ENCODE measurements at regions not wholly inside any gene's neighbourhood (a gene's known extent, or its start where the extent isn't known, plus 50 kb on each side); places are given as distances from the start of the nearest gene placed in this dataset.

DNA sequence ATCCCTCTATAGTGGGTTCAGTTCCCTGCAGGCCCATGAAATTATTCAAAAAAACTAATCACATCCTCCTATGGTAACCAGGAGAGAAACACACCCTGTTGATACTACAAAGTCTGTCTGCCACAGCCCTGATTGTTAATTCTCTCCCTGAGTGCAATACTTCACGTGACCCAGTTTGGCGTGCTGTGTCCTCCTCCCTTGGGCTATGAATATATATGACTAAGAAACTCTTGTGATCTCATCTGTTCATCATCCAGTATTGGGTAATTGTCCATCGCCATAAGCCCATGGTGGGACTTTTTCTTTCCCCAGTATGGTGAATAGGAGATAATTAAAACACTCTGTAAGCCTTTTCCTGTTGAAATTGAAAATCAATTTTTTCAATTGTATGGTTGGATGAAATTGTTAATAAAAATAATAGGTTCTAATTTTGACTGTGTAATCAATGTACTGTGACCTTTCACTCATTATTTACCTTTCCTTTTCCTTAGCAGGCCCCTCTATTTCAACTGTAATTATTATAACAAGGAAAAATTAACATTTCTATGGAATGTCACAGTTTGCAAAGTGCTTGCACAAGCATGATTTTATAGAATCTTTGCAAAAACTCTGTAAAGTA lies 1822.6 kb downstream of the SUCLG1 start:
- TF ChIP-seq, protein P1, sequence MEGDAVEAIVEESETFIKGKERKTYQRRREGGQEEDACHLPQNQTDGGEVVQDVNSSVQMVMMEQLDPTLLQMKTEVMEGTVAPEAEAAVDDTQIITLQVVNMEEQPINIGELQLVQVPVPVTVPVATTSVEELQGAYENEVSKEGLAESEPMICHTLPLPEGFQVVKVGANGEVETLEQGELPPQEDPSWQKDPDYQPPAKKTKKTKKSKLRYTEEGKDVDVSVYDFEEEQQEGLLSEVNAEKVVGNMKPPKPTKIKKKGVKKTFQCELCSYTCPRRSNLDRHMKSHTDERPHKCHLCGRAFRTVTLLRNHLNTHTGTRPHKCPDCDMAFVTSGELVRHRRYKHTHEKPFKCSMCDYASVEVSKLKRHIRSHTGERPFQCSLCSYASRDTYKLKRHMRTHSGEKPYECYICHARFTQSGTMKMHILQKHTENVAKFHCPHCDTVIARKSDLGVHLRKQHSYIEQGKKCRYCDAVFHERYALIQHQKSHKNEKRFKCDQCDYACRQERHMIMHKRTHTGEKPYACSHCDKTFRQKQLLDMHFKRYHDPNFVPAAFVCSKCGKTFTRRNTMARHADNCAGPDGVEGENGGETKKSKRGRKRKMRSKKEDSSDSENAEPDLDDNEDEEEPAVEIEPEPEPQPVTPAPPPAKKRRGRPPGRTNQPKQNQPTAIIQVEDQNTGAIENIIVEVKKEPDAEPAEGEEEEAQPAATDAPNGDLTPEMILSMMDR (IDR thresholded peaks at IDR 0.05; ENCODE audit: borderline replicate concordance, extremely low read depth, low read length, poor library complexity, severe bottlenecking): no peak
- TF ChIP-seq EZH2 (IDR thresholded peaks at IDR 0.05; ENCODE audit: borderline replicate concordance, low read depth, low read length, severe bottlenecking): no peak
- H3K36me3 ChIP-seq (ENCODE audit: insufficient read depth, low read length): no peaks in the 10 kb centered on the region
- no peak overlapping the region for H3K9ac ChIP-seq (ENCODE audit: low read depth, low read length)
- H3K27ac ChIP-seq (ENCODE audit: low read length): no peak overlapping the region
- no peak overlapping the region for H3K4me2 ChIP-seq (ENCODE audit: insufficient read depth, low read length)
- H3K27me3 ChIP-seq (ENCODE audit: insufficient read depth, low read length, poor library complexity): no peaks in the 10 kb centered on the region
- H2AFZ ChIP-seq (ENCODE audit: low read depth, low read length): no peak overlapping the region
- ATAC-seq (ENCODE audit: insufficient read depth, low read depth): no peak
- H3K9me3 ChIP-seq (ENCODE audit: insufficient read depth, low read length, severe bottlenecking): peaks cover 6% of the 10 kb centered on the region
- no peak overlapping the region for H3K4me3 ChIP-seq (ENCODE audit: low read depth in 1 of 2, low read length in 2 of 2)
- DNase-seq: no peak
- no peaks in the 10 kb centered on the region for H3K79me2 ChIP-seq (ENCODE audit: insufficient read depth, low read length)
- H4K20me1 ChIP-seq (ENCODE audit: insufficient read depth, low read length): no peaks in the 10 kb centered on the region
- no peaks in the 10 kb centered on the region for H3K4me1 ChIP-seq (ENCODE audit: insufficient read depth, low read length)

DNA sequence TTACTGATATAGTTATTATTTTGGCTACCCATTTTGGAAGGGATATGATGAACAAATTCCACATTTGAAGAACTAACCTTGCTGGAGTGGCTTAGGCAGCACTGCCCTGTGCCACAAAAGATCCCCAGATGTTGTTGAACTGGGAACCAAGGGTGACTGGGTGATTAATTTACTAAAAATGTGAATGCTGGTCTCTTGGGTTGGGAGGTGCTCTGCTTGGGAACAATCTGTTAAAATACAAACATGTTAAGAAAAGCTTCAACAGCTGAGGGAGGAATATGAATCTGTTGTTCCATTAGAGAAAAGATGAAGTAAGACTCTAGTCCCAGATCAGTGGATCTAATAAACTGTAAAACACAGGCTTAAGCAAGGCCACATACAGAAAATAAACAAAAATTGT lies 1860.1 kb downstream of the SUCLG1 start:
- H3K79me2 ChIP-seq (ENCODE audit: insufficient read depth, low read length): no peaks in the 10 kb centered on the region
- no peak overlapping the region for H3K4me2 ChIP-seq (ENCODE audit: insufficient read depth, low read length)
- H3K36me3 ChIP-seq (ENCODE audit: insufficient read depth, low read length): no peaks in the 10 kb centered on the region
- no peak for DNase-seq
- H3K4me1 ChIP-seq (ENCODE audit: insufficient read depth, low read length): no peaks in the 10 kb centered on the region
- H3K27ac ChIP-seq (ENCODE audit: low read length): no peak overlapping the region
- TF ChIP-seq, protein P1 (IDR thresholded peaks at IDR 0.05; ENCODE audit: borderline replicate concordance, extremely low read depth, low read length, poor library complexity, severe bottlenecking): no peak
- no peak for TF ChIP-seq EZH2 (IDR thresholded peaks at IDR 0.05; ENCODE audit: borderline replicate concordance, low read depth, low read length, severe bottlenecking)
- no peak overlapping the region for H3K9ac ChIP-seq (ENCODE audit: low read depth, low read length)
- no peak for ATAC-seq (ENCODE audit: insufficient read depth, low read depth)
- H2AFZ ChIP-seq (ENCODE audit: low read depth, low read length): no peak overlapping the region
- no peaks in the 10 kb centered on the region for H3K27me3 ChIP-seq (ENCODE audit: insufficient read depth, low read length, poor library complexity)
- H3K9me3 ChIP-seq (ENCODE audit: insufficient read depth, low read length, severe bottlenecking): no peaks in the 10 kb centered on the region
- H4K20me1 ChIP-seq (ENCODE audit: insufficient read depth, low read length): no peaks in the 10 kb centered on the region
- no peak overlapping the region for H3K4me3 ChIP-seq (ENCODE audit: low read depth in 1 of 2, low read length in 2 of 2)

DNA sequence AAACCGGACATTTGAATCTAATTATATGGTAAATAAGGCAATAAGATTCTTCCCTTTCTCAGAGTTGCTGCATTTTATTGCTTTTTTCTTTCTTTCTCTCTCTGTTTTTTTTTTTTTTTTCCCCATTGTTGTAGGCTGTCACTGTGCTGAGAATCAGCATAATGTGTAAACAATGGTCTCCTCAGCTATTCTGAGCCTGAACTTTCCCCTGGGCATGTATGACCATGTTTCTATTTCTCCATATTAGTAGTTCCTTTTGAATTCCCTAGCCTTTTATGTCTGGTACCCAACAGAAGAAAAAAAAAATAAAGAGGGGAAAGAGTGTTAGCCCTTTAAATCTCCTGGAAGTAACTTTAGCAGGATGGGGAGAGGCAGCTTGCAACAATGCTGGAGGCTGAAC lies 1862.5 kb downstream of the SUCLG1 start:
- Histone ChIP-seq H2AFZ (ENCODE audit: low read depth, low read length) (no peak overlapping the region), H3K4me1 (ENCODE audit: insufficient read depth, low read length) (no peaks in the 10 kb centered on the region), H3K27ac (ENCODE audit: low read length) (no peak overlapping the region), H3K27me3 (ENCODE audit: insufficient read depth, low read length, poor library complexity) (no peaks in the 10 kb centered on the region), H3K4me3 (ENCODE audit: low read depth in 1 of 2, low read length in 2 of 2) (no peak overlapping the region), H3K9ac (ENCODE audit: low read depth, low read length) (no peak overlapping the region), H3K4me2 (ENCODE audit: insufficient read depth, low read length) (no peak overlapping the region), H4K20me1 (ENCODE audit: insufficient read depth, low read length) (no peaks in the 10 kb centered on the region), H3K9me3 (ENCODE audit: insufficient read depth, low read length, severe bottlenecking) (no peaks in the 10 kb centered on the region), H3K36me3 (ENCODE audit: insufficient read depth, low read length) (no peaks in the 10 kb centered on the region), H3K79me2 (ENCODE audit: insufficient read depth, low read length) (no peaks in the 10 kb centered on the region)
- ATAC-seq (ENCODE audit: insufficient read depth, low read depth) (no peak), DNase-seq (no peak)
- TF ChIP-seq EZH2 (IDR thresholded peaks at IDR 0.05; ENCODE audit: borderline replicate concordance, low read depth, low read length, severe bottlenecking): no peak
- TF ChIP-seq, protein P1 (IDR thresholded peaks at IDR 0.05; ENCODE audit: borderline replicate concordance, extremely low read depth, low read length, poor library complexity, severe bottlenecking): no peak
